ENCODE measurements at regions not wholly inside any gene's neighbourhood (a gene's known extent, or its start where the extent isn't known, plus 50 kb on each side); places are given as distances from the start of the nearest gene placed in this dataset.
"Not testable (repeated sequence)": the region's sequence is repeated elsewhere in the genome, so short reads cannot be mapped to it uniquely, and the experiment has no call there.

- in situ Hi-C loops (cut with HindIII; ENCODE audit: low sequenced_read_pairs) = no loop called here
- no peak for DNase-seq (ENCODE audit: low spot score)
Observed at GRCh38 chr1:238738892-238739291, 647.5 kb upstream of the CHRM3 start.

DNA sequence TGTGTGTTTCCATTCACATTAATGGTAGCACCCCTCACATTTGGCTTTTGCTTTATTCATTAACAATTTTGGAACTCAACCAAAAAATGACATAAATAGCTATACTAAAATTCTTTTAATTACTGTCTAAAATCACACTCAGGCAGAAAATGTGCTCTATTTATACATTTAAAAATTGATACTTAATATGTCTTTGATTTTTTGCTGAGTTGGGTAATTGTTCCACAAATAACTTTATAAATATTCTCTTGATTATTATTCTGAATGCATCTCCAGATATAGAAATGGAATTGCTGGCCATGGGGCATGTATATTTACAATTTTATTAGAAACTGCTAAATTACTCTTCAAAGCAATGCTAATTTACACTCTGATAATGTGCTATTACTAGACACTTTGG is 658.7 kb upstream of the CHRM3 start:
- DNase-seq (ENCODE audit: low spot score) = no peak
- in situ Hi-C loops (cut with HindIII; ENCODE audit: low sequenced_read_pairs) = no loop called here

DNA sequence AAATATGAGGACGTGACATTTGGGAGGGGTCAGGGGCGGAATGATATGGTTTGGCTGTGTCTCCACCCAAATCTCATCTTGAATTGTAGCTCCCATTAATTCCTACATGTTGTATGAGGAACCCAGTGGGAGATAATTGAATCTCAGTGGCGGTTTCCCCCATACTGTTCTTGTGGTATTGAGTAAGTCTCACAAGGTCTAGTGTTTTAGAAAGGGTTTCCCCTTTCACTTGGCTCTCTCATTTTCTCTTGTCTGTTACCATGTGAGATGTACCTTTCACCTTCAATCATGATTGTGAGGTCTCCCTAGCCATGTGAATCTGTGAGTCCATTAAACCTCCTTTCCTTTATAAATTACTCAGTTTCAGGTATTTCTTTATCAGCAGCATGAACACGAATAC is 663.6 kb upstream of the CHRM3 start:
- in situ Hi-C loops (cut with HindIII; ENCODE audit: low sequenced_read_pairs) = no loop called here
- no peak for DNase-seq (ENCODE audit: low spot score)

DNA sequence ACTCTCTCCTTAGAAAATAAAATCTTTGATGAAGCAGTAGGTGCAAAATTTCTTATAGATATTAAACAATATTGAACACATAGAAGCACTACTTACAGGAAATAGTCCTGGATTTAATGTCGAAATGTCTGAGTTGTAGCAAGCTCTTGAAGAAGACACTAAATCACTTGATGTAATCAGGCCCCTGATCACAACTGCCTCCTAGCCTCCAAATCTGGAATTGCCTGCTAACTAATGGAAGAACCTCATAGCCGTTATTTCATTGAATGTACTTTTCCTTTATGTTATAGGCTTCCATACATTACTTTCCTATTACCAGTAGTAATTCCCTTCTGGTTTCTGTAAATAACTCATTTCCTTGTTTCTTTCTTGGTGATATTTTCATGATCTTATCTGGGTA is 675.7 kb upstream of the CHRM3 start:
- no peak for DNase-seq (ENCODE audit: low spot score)
- in situ Hi-C loops (cut with HindIII; ENCODE audit: low sequenced_read_pairs) = no loop called here

DNA sequence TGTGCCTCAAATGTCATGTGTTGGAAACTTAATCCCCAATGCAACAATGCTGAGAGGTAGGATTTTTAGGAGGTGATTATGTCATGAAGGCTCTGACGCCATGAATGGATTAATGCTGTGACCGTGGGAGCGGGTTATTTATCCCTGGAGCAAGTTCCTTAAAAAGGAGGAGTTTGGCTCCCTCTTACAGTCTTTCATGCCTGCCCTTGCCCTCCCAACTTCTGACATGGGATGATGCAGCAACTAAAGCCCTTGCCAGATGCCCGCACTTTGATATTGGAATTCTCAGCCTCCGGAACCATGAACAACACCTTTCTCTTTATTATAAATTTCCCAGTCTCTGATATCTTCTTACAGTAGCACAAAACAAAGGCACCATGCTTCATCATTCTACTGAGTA is 685.3 kb upstream of the CHRM3 start:
- in situ Hi-C loops (cut with HindIII; ENCODE audit: low sequenced_read_pairs) = no loop called here
- no peak for DNase-seq (ENCODE audit: low spot score)

- in situ Hi-C loops (cut with HindIII; ENCODE audit: low sequenced_read_pairs) = no loop called here
- DNase-seq (ENCODE audit: low spot score) = no peak
Observed at GRCh38 chr1:238690415-238690814, 696.0 kb upstream of the CHRM3 start.

- DNase-seq (ENCODE audit: low spot score); in situ Hi-C loops (cut with HindIII; ENCODE audit: low sequenced_read_pairs): not testable (repeated sequence)
Observed at GRCh38 chr1:238684576-238684975, 701.8 kb upstream of the CHRM3 start.

GRCh38 chr1:238681451-238681850 is 704.9 kb upstream of the CHRM3 start:
- DNase-seq (ENCODE audit: low spot score) = no peak
- in situ Hi-C loops (cut with HindIII; ENCODE audit: low sequenced_read_pairs) = no loop called here

- DNase-seq (ENCODE audit: low spot score) = no peak
- in situ Hi-C loops (cut with HindIII; ENCODE audit: low sequenced_read_pairs) = no loop called here
Observed at GRCh38 chr1:238681021-238681420, 705.3 kb upstream of the CHRM3 start.

DNA sequence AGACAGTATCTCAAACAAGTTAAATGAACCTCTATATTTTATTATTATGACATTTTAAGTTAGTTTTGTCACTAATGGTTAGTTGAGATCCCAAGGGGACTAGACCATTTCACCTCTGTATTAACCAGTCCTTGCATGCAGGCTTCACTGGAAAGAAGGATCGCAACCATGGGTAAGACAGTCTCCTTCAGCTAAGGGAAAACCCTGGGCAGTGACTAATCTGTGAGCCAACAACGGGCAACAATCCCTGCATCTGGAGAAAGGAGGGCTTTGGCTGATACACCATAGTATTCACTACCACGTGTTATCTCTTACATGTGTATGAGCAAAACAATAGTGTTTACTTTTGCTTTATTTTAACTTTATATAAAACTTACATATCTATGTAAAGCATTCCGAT is 708.8 kb upstream of the CHRM3 start:
- in situ Hi-C loops (cut with HindIII; ENCODE audit: low sequenced_read_pairs) = no loop called here
- no peak for DNase-seq (ENCODE audit: low spot score)

GRCh38 chr1:238675221-238675620 is 711.1 kb upstream of the CHRM3 start:
- in situ Hi-C loops (cut with HindIII; ENCODE audit: low sequenced_read_pairs) = no loop called here
- no peak for DNase-seq (ENCODE audit: low spot score)

- in situ Hi-C loops (cut with HindIII; ENCODE audit: low sequenced_read_pairs) = no loop called here
Observed at GRCh38 chr1:238674316-238674715, 712.1 kb upstream of the CHRM3 start.

DNA sequence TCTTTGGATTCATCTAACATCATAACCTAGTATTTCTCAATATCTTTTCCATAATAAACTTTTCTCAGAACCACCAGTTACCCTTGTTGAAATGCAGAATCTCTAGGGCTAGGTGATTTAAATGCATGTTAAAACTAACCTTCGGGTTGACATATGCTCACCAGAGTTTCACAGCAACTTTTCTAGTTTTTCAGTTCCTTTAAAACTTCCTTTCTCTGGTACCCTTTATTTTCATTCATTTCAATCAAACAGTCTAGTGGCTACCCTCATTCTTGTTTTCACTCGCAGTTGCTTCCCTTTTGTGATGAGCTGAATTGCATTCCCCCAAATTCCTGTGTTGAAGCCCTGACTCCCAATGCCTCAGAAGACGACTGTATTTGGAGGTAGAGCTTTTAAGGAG is 712.8 kb upstream of the CHRM3 start:
- DNase-seq (ENCODE audit: low spot score) = no peak
- in situ Hi-C loops (cut with HindIII; ENCODE audit: low sequenced_read_pairs) = no loop called here

More at GRCh38 chr1:238674316-238674715, 712.1 kb upstream of the CHRM3 start:
- no peak for DNase-seq (ENCODE audit: low spot score)

DNA sequence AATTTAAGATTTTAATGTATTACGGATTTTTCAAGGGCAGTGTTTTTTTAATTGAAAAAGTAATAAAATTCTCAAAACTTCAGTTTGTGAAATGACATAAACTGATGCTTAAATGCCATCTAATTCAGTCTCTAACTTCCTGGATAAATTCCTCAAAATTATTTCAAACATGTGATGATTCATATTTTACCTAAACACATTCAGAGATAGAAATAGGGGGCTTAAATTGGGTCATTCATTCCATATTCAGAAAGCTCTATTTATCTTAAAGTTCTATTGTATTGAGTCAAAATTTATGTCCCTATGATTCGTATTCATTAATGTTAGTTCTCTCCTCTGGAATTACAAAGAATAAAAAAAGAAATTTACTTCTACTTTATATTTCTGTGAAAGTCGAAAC is 713.6 kb upstream of the CHRM3 start:
- DNase-seq (ENCODE audit: low spot score) = no peak
- in situ Hi-C loops (cut with HindIII; ENCODE audit: low sequenced_read_pairs) = no loop called here

GRCh38 chr1:238672262-238672661 is 714.1 kb upstream of the CHRM3 start:
- peak; percentile 36 for DNase-seq (ENCODE audit: low spot score)
- in situ Hi-C loops (cut with HindIII; ENCODE audit: low sequenced_read_pairs) = no loop called here

GRCh38 chr1:238664139-238664538 is 722.2 kb upstream of the CHRM3 start:
- DNase-seq (ENCODE audit: low spot score) = no peak

GRCh38 chr1:238660849-238661248 is 725.5 kb upstream of the CHRM3 start:
- in situ Hi-C loops (cut with HindIII; ENCODE audit: low sequenced_read_pairs) = no loop called here
- DNase-seq (ENCODE audit: low spot score) = no peak

More at GRCh38 chr1:238664139-238664538, 722.2 kb upstream of the CHRM3 start:
- in situ Hi-C loops (cut with HindIII; ENCODE audit: low sequenced_read_pairs) = no loop called here

DNA sequence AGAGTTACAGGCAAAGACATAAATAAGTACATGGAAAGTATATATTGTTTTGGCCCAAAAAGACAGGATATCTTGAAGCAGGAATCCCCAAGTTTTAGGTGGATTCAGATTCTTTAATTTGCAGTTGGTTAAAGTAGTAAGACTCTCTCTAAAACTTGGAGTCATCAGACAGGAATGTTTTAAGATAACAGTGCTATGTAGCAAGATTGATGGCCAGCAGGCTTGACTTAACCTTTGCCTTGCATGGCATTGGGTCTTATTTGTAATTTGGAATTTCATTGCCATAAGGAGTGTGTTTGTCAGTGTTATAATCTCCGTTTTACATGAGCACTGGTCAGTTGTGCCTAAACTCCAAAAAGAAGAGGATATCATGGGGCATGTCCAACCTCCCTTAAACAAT is 727.6 kb upstream of the CHRM3 start:
- no peak for DNase-seq (ENCODE audit: low spot score)
- in situ Hi-C loops (cut with HindIII; ENCODE audit: low sequenced_read_pairs) = no loop called here

DNA sequence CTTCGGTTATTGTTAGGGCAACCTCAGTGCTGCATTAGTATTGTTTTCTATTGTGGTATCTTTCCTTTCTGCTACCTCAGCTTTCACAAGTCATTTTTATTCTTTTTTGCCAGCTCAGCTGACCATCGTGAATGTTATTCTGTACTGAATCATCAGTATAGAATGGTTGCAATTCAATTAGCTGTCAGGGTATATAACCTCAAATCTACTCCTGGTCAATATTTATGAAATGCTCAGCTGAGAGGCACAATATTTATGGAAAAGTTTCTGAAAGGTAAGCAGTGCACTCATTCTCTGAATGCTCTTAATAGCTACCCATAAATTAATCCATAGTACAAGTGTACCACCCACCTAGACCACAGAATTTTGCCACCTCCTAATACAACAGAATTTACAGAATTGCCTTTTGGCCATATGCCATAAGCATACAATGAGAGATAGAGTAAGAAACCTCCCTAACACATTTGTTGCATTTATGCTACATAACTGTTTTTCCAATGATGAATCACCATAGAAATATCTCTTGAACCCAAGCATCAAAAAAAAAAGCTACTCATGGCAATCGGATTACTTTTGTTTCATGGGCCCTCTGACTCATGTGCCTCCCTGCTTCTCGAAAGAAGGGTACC is 732.6 kb upstream of the CHRM3 start:
- in situ Hi-C loops (cut with HindIII; ENCODE audit: low sequenced_read_pairs) = no loop called here
- no peak for DNase-seq (ENCODE audit: low spot score)

- in situ Hi-C loops (cut with HindIII; ENCODE audit: low sequenced_read_pairs) = no loop called here
- no peak for DNase-seq (ENCODE audit: low spot score)
Observed at GRCh38 chr1:238652346-238652968, 733.9 kb upstream of the CHRM3 start.

DNA sequence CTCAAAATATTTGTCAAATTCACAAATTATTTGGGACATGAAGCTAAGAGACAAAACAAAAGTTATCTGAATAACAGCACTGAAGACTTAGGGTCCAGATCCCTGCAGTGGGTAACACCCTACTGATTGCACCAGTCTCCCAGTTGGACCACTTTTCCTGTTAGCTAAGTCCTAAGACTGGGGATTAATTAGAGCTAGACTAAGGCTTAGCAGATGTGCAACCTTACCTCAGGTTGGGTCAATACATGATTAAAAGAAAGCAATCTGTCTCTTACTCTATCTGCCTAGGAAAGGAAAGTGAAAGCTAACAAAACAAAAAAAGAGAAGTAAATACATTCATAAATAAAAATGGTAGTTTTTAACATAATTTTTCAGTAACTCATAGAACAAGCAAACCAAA is 737.2 kb upstream of the CHRM3 start:
- in situ Hi-C loops (cut with HindIII; ENCODE audit: low sequenced_read_pairs) = no loop called here
- no peak for DNase-seq (ENCODE audit: low spot score)

Data from G401 (cell line).